AG09319 (cell line): ENCODE measurements at regions not wholly inside any gene's neighbourhood (a gene's known extent, or its start where the extent isn't known, plus 50 kb on each side); places are given as distances from the start of the nearest gene placed in this dataset.

Source experiments
- DNase-seq: peaks from one replicate; pipeline ENCODE4 v3.0.0-alpha.2; 2010; ENCODE audit warnings: low read depth; ENCODE audit errors: extremely low read depth
- TF ChIP-seq, protein P1 (sequence below): IDR thresholded peaks from 2 replicates; pipeline ENCODE4 v1.5.1; 2011; ENCODE audit warnings: low read depth, mild to moderate bottlenecking, inconsistent platforms, low read length, moderate library complexity

DNA sequence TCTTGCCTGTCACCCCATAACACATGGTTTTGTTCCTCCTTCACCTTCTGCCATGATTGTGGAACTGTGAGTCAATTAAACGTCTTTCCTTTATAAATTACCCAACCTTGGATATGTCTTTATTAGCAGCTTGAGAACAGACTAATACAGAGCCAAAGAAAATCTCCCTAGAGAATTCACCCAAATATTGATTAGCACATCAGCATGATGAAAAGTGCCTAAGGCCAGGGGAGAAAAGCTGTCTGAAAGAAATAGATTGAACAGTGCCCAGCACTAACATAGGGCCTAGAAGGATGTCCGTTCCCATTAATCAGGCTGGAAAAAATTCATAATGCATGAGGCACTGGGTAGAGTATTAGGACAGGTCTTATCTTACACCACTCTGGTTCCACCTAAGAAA is 111.9 kb upstream of the CALN1 start:
- TF ChIP-seq, protein P1, sequence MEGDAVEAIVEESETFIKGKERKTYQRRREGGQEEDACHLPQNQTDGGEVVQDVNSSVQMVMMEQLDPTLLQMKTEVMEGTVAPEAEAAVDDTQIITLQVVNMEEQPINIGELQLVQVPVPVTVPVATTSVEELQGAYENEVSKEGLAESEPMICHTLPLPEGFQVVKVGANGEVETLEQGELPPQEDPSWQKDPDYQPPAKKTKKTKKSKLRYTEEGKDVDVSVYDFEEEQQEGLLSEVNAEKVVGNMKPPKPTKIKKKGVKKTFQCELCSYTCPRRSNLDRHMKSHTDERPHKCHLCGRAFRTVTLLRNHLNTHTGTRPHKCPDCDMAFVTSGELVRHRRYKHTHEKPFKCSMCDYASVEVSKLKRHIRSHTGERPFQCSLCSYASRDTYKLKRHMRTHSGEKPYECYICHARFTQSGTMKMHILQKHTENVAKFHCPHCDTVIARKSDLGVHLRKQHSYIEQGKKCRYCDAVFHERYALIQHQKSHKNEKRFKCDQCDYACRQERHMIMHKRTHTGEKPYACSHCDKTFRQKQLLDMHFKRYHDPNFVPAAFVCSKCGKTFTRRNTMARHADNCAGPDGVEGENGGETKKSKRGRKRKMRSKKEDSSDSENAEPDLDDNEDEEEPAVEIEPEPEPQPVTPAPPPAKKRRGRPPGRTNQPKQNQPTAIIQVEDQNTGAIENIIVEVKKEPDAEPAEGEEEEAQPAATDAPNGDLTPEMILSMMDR: no peak
- DNase-seq: no peak

DNA sequence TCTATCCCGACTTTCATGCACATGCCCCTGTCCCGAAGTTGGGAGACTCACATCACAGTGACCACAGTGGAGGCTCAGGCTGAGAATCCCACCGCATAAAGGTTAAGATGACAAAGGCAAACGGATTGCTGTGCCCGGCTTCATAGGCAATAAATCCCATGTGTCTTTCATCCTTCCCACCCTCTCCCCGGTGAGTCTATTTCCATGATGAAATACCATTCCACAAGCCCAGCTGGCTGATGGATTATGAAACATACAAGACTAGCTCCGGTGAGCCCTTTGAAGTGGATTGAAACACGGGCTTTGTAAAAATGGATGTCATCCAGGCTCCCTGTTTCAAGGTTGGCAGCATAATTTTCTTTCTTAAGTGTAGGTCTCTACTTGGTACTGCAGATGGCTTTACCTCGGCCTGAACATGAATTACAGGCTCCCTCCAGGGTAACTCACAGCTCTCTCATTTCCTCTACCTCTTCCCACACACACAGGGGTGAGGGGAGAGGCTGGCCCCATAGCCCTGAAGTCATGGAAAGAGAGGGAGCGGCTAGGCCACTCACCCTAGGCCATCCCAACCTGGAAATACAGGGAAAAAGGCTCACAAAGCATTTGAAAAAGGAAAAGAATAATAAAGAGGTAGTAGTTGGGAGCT is 92.0 kb upstream of the CALN1 start:
- TF ChIP-seq, protein P1: no peak
- no peak for DNase-seq

- no peak for DNase-seq
- TF ChIP-seq, protein P1: no peak
Observed at GRCh38 chr7:72503644-72504043, 91.5 kb upstream of the CALN1 start.

DNA sequence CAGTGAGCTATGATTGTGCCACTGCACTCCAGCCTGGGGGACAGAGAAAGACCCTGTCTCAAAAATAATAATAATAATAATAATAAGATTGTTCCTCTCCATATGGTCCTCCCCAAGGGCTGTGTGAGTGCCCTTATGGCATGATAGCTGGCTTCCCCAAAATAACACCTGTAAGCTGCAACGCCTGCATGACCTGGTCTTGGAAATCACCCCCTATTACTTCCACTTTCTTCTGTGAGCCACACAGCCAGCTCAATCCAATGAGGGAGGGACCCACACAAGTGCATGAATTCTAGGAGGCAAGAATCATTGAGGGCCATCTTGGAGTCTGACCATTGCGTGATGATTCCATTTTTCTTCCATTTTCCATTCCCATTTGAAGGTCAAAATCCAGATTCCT is 82.7 kb upstream of the CALN1 start:
- DNase-seq: no peak
- TF ChIP-seq, protein P1: no peak

- TF ChIP-seq, protein P1: peak; percentile 59
- DNase-seq: no peak
Observed at GRCh38 chr7:72493850-72494661, 81.9 kb upstream of the CALN1 start.

- TF ChIP-seq, protein P1: no peak
- DNase-seq: no peak
Observed at GRCh38 chr7:72492461-72493065, 80.4 kb upstream of the CALN1 start.

DNA sequence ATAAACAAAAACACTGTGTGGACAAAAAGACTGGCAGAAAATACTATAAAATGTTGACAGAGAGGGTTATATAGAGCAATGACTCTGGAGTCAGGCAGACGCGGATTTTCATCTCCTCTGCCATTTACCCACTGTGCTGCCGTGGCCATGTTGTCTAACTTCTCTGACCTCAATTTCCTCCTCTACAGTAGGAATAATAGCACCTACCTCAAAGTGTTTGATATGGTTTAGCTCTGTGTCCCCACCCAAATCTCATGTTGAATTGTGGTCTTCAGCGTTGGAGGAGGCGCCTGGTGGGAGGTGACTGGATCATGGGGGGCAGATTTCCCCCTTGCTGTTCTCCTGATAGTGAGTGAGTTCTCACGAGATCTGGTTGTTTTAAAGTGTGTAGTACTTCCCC is 78.2 kb upstream of the CALN1 start:
- DNase-seq: no peak

More for the DNA sequence above, 78.2 kb upstream of the CALN1 start:
- TF ChIP-seq, protein P1: no peak
